ENCODE measurements at regions not wholly inside any gene's neighbourhood (a gene's known extent, or its start where the extent isn't known, plus 50 kb on each side); places are given as distances from the start of the nearest gene placed in this dataset.

- DNase-seq: no peak
Measured at GRCh38 chr5:73286896-73287295, 113.9 kb downstream of the TMEM174 start.

- no peak for DNase-seq
Measured at GRCh38 chr5:73284985-73285384, 112.0 kb downstream of the TMEM174 start.

- DNase-seq: peak; percentile 46 to 78
Measured at GRCh38 chr5:73284220-73284795, 111.3 kb downstream of the TMEM174 start.

GRCh38 chr5:73282923-73283322 lies 109.9 kb downstream of the TMEM174 start:
- DNase-seq: peak; percentile 35 to 65

GRCh38 chr5:73282383-73282782 lies 109.4 kb downstream of the TMEM174 start:
- peak; percentile 24 to 57 for DNase-seq

- peak; percentile 92 to 94 for DNase-seq
Measured at GRCh38 chr5:73280821-73281746, 108.1 kb downstream of the TMEM174 start.

GRCh38 chr5:73280386-73280785 lies 107.4 kb downstream of the TMEM174 start:
- DNase-seq: no peak

- DNase-seq: no peak
Measured at GRCh38 chr5:73279805-73280204, 106.8 kb downstream of the TMEM174 start.

- DNase-seq: peak in 1 of 2 experiments; percentile 10
Measured at GRCh38 chr5:73278693-73279092, 105.7 kb downstream of the TMEM174 start.

- peak; percentile 76 to 90 for DNase-seq
Measured at GRCh38 chr5:73274881-73275663, 102.1 kb downstream of the TMEM174 start.

GRCh38 chr5:73274121-73274520 lies 101.1 kb downstream of the TMEM174 start:
- no peak for DNase-seq

- no peak for DNase-seq
Measured at GRCh38 chr5:73273379-73274050, 100.5 kb downstream of the TMEM174 start.

- DNase-seq: no peak
Measured at GRCh38 chr5:73272351-73272750, 99.4 kb downstream of the TMEM174 start.

GRCh38 chr5:73268826-73269225 lies 95.8 kb downstream of the TMEM174 start:
- DNase-seq: no peak

- no peak for DNase-seq
Measured at GRCh38 chr5:73267766-73268435, 94.9 kb downstream of the TMEM174 start.

- DNase-seq: no peak
Measured at GRCh38 chr5:73266925-73267765, 94.2 kb downstream of the TMEM174 start.

GRCh38 chr5:73266176-73266738 lies 93.3 kb downstream of the TMEM174 start:
- DNase-seq: no peak

GRCh38 chr5:73265641-73266040 lies 92.6 kb downstream of the TMEM174 start:
- DNase-seq: no peak

GRCh38 chr5:73264631-73265030 lies 91.6 kb downstream of the TMEM174 start:
- no peak for DNase-seq

- DNase-seq: no peak
Measured at GRCh38 chr5:73263001-73263710, 90.2 kb downstream of the TMEM174 start.
